KMS-11 (cell line): ENCODE measurements at regions not wholly inside any gene's neighbourhood (a gene's known extent, or its start where the extent isn't known, plus 50 kb on each side); places are given as distances from the start of the nearest gene placed in this dataset.

Source experiments
- H2AFZ ChIP-seq: fragments of 200-600 bp; sonication (generic); 2 replicates; pipeline ENCODE4 v1.6.1; 2016; ENCODE audit warnings: antibody characterized with exemption, mixed run types, low read depth
- H3K27ac ChIP-seq: fragments of 200-600 bp; sonication (generic); 2 replicates; pipeline ENCODE4 v1.6.1; 2016; ENCODE audit warnings: mild to moderate bottlenecking, mixed run types
- H3K27me3 ChIP-seq: fragments of 200-600 bp; sonication (generic); 2 replicates; pipeline ENCODE4 v1.6.1; 2017; ENCODE audit warnings: mild to moderate bottlenecking, low read depth, mixed run types, moderate library complexity; ENCODE audit not compliant: insufficient read depth
- H3K36me3 ChIP-seq: fragments of 200-600 bp; sonication (generic); 2 replicates; pipeline ENCODE4 v1.6.1; 2017; ENCODE audit warnings: mild to moderate bottlenecking, mixed run types; ENCODE audit not compliant: insufficient read depth
- H3K4me1 ChIP-seq: fragments of 200-600 bp; sonication (generic); 2 replicates; pipeline ENCODE4 v1.6.1; 2016; ENCODE audit warnings: mild to moderate bottlenecking, low read depth, mixed run types; ENCODE audit not compliant: poor library complexity, severe bottlenecking
- H3K4me2 ChIP-seq: fragments of 200-600 bp; sonication (generic); 2 replicates; pipeline ENCODE4 v1.7.0; 2016; ENCODE audit warnings: mild to moderate bottlenecking, mixed run types
- H3K4me3 ChIP-seq: fragments of 200-600 bp; sonication (generic); IDR thresholded peaks from 2 replicates; pipeline ENCODE4 v1.6.1; 2017; ENCODE audit warnings: low read depth, low read length, mixed read lengths; ENCODE audit not compliant: insufficient read depth
- H3K79me2 ChIP-seq: fragments of 200-600 bp; sonication (generic); 2 replicates; pipeline ENCODE4 v1.6.1; 2016; ENCODE audit warnings: low read depth, mixed run types; ENCODE audit not compliant: insufficient read depth
- H3K9ac ChIP-seq: fragments of 200-600 bp; sonication (generic); 2 replicates; pipeline ENCODE4 v1.6.1; 2016; ENCODE audit warnings: mild to moderate bottlenecking, mixed run types
- H4K20me1 ChIP-seq: fragments of 200-600 bp; sonication (generic); 2 replicates; pipeline ENCODE4 v1.6.1; 2016; ENCODE audit warnings: mild to moderate bottlenecking, mixed run types; ENCODE audit not compliant: insufficient read depth
- TF ChIP-seq, protein P1 (sequence below): fragments of 200-600 bp; sonication (generic); conservative IDR thresholded peaks from 2 replicates; pipeline ENCODE4 v1.6.1; 2017; ENCODE audit warnings: low read depth, mild to moderate bottlenecking, antibody characterized with exemption, low read length, moderate library complexity, mixed read lengths

DNA sequence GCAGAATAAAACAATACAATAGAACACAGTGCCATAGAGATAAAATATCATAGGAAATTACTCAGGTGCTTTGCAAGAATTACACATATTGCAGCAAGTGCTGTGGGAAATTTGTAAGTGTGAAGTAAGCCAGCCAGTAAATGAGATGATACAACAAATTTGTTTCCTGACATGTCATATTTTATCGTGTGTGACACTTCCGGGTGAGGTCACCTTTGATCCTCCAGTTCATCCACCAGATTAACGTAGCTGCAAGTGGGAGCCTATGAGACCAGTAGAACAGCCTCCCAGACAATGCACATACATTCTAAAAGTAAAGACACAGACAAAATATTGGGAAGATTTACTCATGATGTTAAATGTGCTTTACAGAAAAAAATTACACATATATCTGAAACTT lies 72.2 kb downstream of the PRDM9 start:
- no peaks in the 10 kb centered on the region for H3K79me2 ChIP-seq
- no peak overlapping the region for H3K4me2 ChIP-seq
- H3K9ac ChIP-seq = no peak overlapping the region
- H4K20me1 ChIP-seq = no peaks in the 10 kb centered on the region
- no peak overlapping the region for H3K27ac ChIP-seq
- TF ChIP-seq, protein P1, sequence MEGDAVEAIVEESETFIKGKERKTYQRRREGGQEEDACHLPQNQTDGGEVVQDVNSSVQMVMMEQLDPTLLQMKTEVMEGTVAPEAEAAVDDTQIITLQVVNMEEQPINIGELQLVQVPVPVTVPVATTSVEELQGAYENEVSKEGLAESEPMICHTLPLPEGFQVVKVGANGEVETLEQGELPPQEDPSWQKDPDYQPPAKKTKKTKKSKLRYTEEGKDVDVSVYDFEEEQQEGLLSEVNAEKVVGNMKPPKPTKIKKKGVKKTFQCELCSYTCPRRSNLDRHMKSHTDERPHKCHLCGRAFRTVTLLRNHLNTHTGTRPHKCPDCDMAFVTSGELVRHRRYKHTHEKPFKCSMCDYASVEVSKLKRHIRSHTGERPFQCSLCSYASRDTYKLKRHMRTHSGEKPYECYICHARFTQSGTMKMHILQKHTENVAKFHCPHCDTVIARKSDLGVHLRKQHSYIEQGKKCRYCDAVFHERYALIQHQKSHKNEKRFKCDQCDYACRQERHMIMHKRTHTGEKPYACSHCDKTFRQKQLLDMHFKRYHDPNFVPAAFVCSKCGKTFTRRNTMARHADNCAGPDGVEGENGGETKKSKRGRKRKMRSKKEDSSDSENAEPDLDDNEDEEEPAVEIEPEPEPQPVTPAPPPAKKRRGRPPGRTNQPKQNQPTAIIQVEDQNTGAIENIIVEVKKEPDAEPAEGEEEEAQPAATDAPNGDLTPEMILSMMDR = no peak
- H2AFZ ChIP-seq = no peak overlapping the region
- no peak overlapping the region for H3K4me3 ChIP-seq
- H3K4me1 ChIP-seq = no peaks in the 10 kb centered on the region
- no peaks in the 10 kb centered on the region for H3K27me3 ChIP-seq
- H3K36me3 ChIP-seq = peaks cover 5% of the 10 kb centered on the region; the same call in 1 of the 2 replicates

DNA sequence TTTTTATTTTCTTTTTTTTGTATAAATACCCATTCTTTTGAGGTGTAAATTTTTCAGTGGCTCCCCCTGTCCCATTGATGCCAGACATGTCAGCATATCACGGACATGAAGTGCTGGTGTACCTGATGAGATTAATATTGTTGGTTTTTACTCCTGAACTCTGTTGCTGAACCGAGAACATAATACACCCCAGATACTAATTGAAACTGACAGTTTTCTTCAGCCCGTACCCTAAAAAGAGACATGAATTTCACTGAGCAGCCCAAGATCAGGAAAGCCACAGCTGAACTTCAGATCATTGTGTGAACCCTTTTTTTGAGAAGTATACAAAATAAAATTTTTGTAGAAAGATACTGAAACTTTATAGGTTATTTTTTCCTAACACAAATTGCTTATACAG lies 75.7 kb downstream of the PRDM9 start:
- H4K20me1 ChIP-seq = no peaks in the 10 kb centered on the region
- peaks cover 5% of the 10 kb centered on the region; the same call in 1 of the 2 replicates for H3K36me3 ChIP-seq
- no peaks in the 10 kb centered on the region for H3K4me1 ChIP-seq
- TF ChIP-seq, protein P1 = no peak
- H3K27me3 ChIP-seq = no peaks in the 10 kb centered on the region
- H3K4me2 ChIP-seq = no peak overlapping the region
- no peak overlapping the region for H3K9ac ChIP-seq
- H3K4me3 ChIP-seq = no peak overlapping the region
- H3K79me2 ChIP-seq = no peaks in the 10 kb centered on the region
- no peak overlapping the region for H3K27ac ChIP-seq
- H2AFZ ChIP-seq = no peak overlapping the region

DNA sequence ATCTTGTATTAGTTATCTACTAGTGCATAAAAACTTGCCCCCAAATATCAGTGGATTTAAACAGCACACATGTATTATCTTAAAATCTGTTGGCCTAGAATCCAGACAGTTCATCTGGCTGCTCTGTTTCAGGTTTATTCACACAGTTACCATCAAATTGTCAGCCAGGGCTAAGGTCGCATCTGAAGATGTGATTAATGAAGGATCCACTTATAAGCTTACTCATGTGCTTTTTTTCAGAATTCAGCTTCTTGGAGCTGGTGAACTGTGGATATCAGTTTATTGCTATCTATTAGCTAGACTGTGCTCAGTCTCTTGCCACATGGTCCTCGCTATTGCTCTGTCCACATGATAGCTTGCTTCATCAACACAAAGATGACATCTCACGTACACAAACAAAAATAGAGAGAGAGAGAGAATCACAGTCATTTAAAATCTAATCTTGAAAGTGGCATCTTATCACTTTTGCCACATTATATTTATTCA lies 81.5 kb downstream of the PRDM9 start:
- H3K4me1 ChIP-seq = no peaks in the 10 kb centered on the region
- H3K79me2 ChIP-seq = no peaks in the 10 kb centered on the region
- H3K27me3 ChIP-seq = no peaks in the 10 kb centered on the region
- H3K36me3 ChIP-seq = no peaks in the 10 kb centered on the region
- no peak overlapping the region for H3K27ac ChIP-seq
- H2AFZ ChIP-seq = no peak overlapping the region
- no peak overlapping the region for H3K4me2 ChIP-seq
- no peak overlapping the region for H3K4me3 ChIP-seq
- no peak overlapping the region for H3K9ac ChIP-seq
- TF ChIP-seq, protein P1 = no peak
- H4K20me1 ChIP-seq = no peaks in the 10 kb centered on the region

DNA sequence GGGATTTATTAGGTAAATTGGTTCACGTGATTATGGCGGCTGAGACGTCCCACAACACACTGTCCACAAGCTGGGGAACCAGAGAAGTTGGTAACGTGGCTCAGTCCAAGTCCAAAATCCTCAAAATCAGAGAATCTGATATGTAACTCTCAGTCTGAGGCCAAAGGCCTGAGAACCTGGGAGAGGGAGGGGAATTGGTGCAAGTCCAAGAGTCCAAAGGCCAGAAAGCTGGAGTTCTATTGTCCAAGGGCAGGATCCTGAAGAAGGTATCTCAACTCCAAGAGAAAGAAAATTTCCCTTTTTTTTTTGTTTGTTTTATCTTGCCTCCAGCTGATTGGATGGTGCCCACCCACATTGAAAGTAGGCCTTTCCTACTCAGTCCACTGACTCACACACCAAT lies 83.8 kb downstream of the PRDM9 start:
- no peak overlapping the region for H3K9ac ChIP-seq
- no peak overlapping the region for H3K4me3 ChIP-seq
- H3K36me3 ChIP-seq = no peaks in the 10 kb centered on the region
- TF ChIP-seq, protein P1 = no peak
- H3K4me1 ChIP-seq = no peaks in the 10 kb centered on the region
- no peak overlapping the region for H2AFZ ChIP-seq
- H4K20me1 ChIP-seq = no peaks in the 10 kb centered on the region
- no peaks in the 10 kb centered on the region for H3K27me3 ChIP-seq
- H3K27ac ChIP-seq = no peak overlapping the region
- H3K79me2 ChIP-seq = no peaks in the 10 kb centered on the region
- H3K4me2 ChIP-seq = no peak overlapping the region
